ENCODE measurements at regions not wholly inside any gene's neighbourhood (a gene's known extent, or its start where the extent isn't known, plus 50 kb on each side); places are given as distances from the start of the nearest gene placed in this dataset.

DNA sequence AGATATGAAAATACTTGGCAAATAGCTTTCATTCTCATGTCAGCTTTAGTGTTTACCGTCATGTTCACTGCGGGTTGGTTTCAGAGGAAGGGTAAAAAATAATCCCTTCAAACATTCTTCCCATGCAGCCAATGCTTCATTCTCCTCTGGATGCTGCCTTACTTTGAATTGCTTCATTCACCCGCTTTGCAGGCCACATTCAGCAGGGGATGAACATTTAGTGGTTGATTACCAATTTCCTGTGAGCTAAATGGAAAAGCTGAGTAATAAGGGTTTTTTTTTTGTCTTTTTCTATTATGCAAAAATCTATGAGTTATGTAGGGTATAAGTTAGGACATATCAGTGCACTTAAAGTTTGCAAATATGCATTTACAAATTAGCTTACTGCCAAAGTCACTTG, 96.3 kb upstream of the MEF2C start:
- Histone ChIP-seq H3K4me1 (ENCODE audit: control insufficient read depth, insufficient read depth, low read length) (no peaks in the 10 kb centered on the region), H3K36me3 (ENCODE audit: control insufficient read depth, insufficient read depth, low read length) (no peaks in the 10 kb centered on the region), H3K27me3 (ENCODE audit: control insufficient read depth, insufficient read depth, low read length) (no peaks in the 10 kb centered on the region), H3K4me3 (ENCODE audit: low read depth in 2 of 2, low read length in 2 of 2) (no peak overlapping the region), H3K27ac (ENCODE audit: low read length) (no peak overlapping the region), H3K9me3 (ENCODE audit: control insufficient read depth, insufficient read depth, low read depth, low read length) (no peaks in the 10 kb centered on the region)
- ChIA-PET CTCF (no interaction called here), POLR2A (no interaction called here)
- TF ChIP-seq TCF7L2 (IDR thresholded peaks at IDR 0.05; ENCODE audit: low read depth, low read length) (no peak), SIN3A (IDR thresholded peaks at IDR 0.05; ENCODE audit: borderline replicate concordance, insufficient read depth, low read depth, low read length) (no peak), POLR2AphosphoS5 (IDR thresholded peaks at IDR 0.05; ENCODE audit: low read depth, low read length) (no peak)
- TF ChIP-seq, protein P1, sequence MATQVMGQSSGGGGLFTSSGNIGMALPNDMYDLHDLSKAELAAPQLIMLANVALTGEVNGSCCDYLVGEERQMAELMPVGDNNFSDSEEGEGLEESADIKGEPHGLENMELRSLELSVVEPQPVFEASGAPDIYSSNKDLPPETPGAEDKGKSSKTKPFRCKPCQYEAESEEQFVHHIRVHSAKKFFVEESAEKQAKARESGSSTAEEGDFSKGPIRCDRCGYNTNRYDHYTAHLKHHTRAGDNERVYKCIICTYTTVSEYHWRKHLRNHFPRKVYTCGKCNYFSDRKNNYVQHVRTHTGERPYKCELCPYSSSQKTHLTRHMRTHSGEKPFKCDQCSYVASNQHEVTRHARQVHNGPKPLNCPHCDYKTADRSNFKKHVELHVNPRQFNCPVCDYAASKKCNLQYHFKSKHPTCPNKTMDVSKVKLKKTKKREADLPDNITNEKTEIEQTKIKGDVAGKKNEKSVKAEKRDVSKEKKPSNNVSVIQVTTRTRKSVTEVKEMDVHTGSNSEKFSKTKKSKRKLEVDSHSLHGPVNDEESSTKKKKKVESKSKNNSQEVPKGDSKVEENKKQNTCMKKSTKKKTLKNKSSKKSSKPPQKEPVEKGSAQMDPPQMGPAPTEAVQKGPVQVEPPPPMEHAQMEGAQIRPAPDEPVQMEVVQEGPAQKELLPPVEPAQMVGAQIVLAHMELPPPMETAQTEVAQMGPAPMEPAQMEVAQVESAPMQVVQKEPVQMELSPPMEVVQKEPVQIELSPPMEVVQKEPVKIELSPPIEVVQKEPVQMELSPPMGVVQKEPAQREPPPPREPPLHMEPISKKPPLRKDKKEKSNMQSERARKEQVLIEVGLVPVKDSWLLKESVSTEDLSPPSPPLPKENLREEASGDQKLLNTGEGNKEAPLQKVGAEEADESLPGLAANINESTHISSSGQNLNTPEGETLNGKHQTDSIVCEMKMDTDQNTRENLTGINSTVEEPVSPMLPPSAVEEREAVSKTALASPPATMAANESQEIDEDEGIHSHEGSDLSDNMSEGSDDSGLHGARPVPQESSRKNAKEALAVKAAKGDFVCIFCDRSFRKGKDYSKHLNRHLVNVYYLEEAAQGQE (IDR thresholded peaks at IDR 0.05; ENCODE audit: insufficient read depth in 1 of 2, low read depth in 2 of 2, low read length in 1 of 2), result no peak
- TF ChIP-seq, protein P2, sequence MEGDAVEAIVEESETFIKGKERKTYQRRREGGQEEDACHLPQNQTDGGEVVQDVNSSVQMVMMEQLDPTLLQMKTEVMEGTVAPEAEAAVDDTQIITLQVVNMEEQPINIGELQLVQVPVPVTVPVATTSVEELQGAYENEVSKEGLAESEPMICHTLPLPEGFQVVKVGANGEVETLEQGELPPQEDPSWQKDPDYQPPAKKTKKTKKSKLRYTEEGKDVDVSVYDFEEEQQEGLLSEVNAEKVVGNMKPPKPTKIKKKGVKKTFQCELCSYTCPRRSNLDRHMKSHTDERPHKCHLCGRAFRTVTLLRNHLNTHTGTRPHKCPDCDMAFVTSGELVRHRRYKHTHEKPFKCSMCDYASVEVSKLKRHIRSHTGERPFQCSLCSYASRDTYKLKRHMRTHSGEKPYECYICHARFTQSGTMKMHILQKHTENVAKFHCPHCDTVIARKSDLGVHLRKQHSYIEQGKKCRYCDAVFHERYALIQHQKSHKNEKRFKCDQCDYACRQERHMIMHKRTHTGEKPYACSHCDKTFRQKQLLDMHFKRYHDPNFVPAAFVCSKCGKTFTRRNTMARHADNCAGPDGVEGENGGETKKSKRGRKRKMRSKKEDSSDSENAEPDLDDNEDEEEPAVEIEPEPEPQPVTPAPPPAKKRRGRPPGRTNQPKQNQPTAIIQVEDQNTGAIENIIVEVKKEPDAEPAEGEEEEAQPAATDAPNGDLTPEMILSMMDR (IDR thresholded peaks at IDR 0.05), result no peak
- in situ Hi-C loops (cut with HindIII; ENCODE audit: low pct_unique_long_range_greater_than_20kb, low sequenced_read_pairs), result no loop called here
- intact Hi-C loops (cut with micrococcal nuclease; ENCODE audit: unreplicated experiment), result no loop called here
- ATAC-seq (no peak), DNase-seq (ENCODE audit: low read depth, low spot score) (no peak)
- no TSS peak for BruUV-seq (replicated peaks)

DNA sequence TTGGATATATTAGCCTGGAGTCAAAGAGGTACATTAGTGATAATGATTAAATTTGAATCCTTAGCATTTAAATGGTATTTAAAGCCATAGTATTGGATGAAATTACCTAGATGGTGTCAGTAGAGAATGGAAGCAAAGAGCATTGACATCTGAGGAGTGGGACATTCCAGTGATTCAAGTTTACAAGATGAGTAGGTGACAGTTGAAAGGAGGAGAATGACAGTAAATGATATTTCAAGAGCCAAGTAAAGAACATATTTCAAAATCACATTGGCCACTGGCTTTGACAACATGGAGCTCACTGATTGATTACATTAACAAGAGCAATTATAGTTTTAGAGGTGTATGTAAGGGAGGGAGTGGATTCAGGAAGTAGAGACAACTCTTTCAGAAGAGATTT, 93.9 kb upstream of the MEF2C start:
- no peak for DNase-seq (ENCODE audit: low read depth, low spot score)
- POLR2A ChIA-PET, result no interaction called here
- ATAC-seq, result no peak
- H3K27me3 ChIP-seq (ENCODE audit: control insufficient read depth, insufficient read depth, low read length), result no peaks in the 10 kb centered on the region
- H3K27ac ChIP-seq (ENCODE audit: low read length), result no peak overlapping the region
- in situ Hi-C loops (cut with HindIII; ENCODE audit: low pct_unique_long_range_greater_than_20kb, low sequenced_read_pairs) (no loop called here), intact Hi-C loops (cut with micrococcal nuclease; ENCODE audit: unreplicated experiment) (no loop called here)
- H3K4me1 ChIP-seq (ENCODE audit: control insufficient read depth, insufficient read depth, low read length), result no peaks in the 10 kb centered on the region
- CTCF ChIA-PET, result no interaction called here
- TF ChIP-seq, protein P1 (IDR thresholded peaks at IDR 0.05; ENCODE audit: insufficient read depth in 1 of 2, low read depth in 2 of 2, low read length in 1 of 2), result no peak
- TF ChIP-seq, protein P2 (IDR thresholded peaks at IDR 0.05), result no peak
- TF ChIP-seq POLR2AphosphoS5 (IDR thresholded peaks at IDR 0.05; ENCODE audit: low read depth, low read length) (no peak), SIN3A (IDR thresholded peaks at IDR 0.05; ENCODE audit: borderline replicate concordance, insufficient read depth, low read depth, low read length) (no peak), TCF7L2 (IDR thresholded peaks at IDR 0.05; ENCODE audit: low read depth, low read length) (no peak)
- H3K4me3 ChIP-seq (ENCODE audit: low read depth in 2 of 2, low read length in 2 of 2), result no peak overlapping the region
- H3K9me3 ChIP-seq (ENCODE audit: control insufficient read depth, insufficient read depth, low read depth, low read length), result no peaks in the 10 kb centered on the region
- no peaks in the 10 kb centered on the region for H3K36me3 ChIP-seq (ENCODE audit: control insufficient read depth, insufficient read depth, low read length)
- BruUV-seq (replicated peaks), result no TSS peak
